MCF 10A (cell line): ENCODE measurements at regions not wholly inside any gene's neighbourhood (a gene's known extent, or its start where the extent isn't known, plus 50 kb on each side); places are given as distances from the start of the nearest gene placed in this dataset.

Source experiments
- BruUV-seq: library from RNA; stranded (reverse); fragments of 400-500 nt; replicated peaks from 2 replicates; lab custom pipeline; 2021; lab: Mats Ljungman, UMichigan
- CTCF ChIA-PET: fragments of 300-600 bp; sonication (Branson Sonifier 250); formaldehyde crosslinking; extraction: SDS; loops from one replicate; lab custom pipeline; 2021; ENCODE audit warnings: antibody characterized with exemption, inconsistent platforms; lab: Yijun Ruan, JAX
- POLR2A ChIA-PET: fragments of 300-600, 350-650 bp; sonication (Branson Sonifier 250); formaldehyde crosslinking; extraction: SDS; loops from one replicate; lab custom pipeline; 2020; ENCODE audit warnings: antibody characterized with exemption, inconsistent platforms; lab: Yijun Ruan, JAX
- DNase-seq: peaks from one replicate; pipeline ENCODE4 v3.0.0-alpha.2; 2018; ENCODE audit not compliant: unreplicated experiment
- H3K27ac Mint-ChIP-seq: one replicate; pipeline ENCODE4 v1.8.0; 2022; ENCODE audit warnings: mild to moderate bottlenecking, low read depth, mixed read lengths; ENCODE audit not compliant: unreplicated experiment
- H3K27me3 Mint-ChIP-seq: one replicate; pipeline ENCODE4 v1.8.0; 2022; ENCODE audit warnings: mixed read lengths; ENCODE audit not compliant: insufficient read depth, unreplicated experiment
- H3K36me3 Mint-ChIP-seq: one replicate; pipeline ENCODE4 v1.8.0; 2022; ENCODE audit warnings: mild to moderate bottlenecking, moderate library complexity, mixed read lengths; ENCODE audit not compliant: insufficient read depth, unreplicated experiment
- H3K4me1 Mint-ChIP-seq: one replicate; pipeline ENCODE4 v1.8.0; 2022; ENCODE audit warnings: mixed read lengths; ENCODE audit not compliant: insufficient read depth, unreplicated experiment
- H3K4me3 Mint-ChIP-seq: one replicate; pipeline ENCODE4 v1.8.0; 2022; ENCODE audit warnings: mild to moderate bottlenecking, moderate library complexity, mixed read lengths; ENCODE audit not compliant: unreplicated experiment
- H3K9me3 Mint-ChIP-seq: one replicate; pipeline ENCODE4 v1.8.0; 2022; ENCODE audit warnings: mixed read lengths; ENCODE audit not compliant: unreplicated experiment
- CTCF ChIP-seq: fragments of 200-600 bp; IDR thresholded peaks from one replicate; pipeline ENCODE4 v1.8.0; 2022; ENCODE audit warnings: antibody characterized with exemption, mild to moderate bottlenecking; ENCODE audit not compliant: unreplicated experiment
- intact Hi-C: fragments of 100-400 bp; cut with micrococcal nuclease; formaldehyde crosslinking; loops from 2 replicates; pipeline ENCODE4 v1.14.1; 2022

GRCh38 chr9:118976160-118976559 is 393.1 kb downstream of the BRINP1 start:
- Mint-ChIP-seq H3K36me3 (no peaks in the 10 kb centered on the region), H3K4me3 (no peak overlapping the region), H3K9me3 (peaks cover 7% of the 10 kb centered on the region), H3K27me3 (no peaks in the 10 kb centered on the region), H3K27ac (no peak overlapping the region), H3K4me1 (no peaks in the 10 kb centered on the region)
- POLR2A ChIA-PET: no interaction called here
- no peak for DNase-seq
- CTCF ChIA-PET: interaction anchor here (0.5 kb wide), 1 partner anchor 1099 kb away, joined by 3 read pairs; no protein-coding TSS in a partner anchor
- TF ChIP-seq CTCF: no peak
- intact Hi-C loops: no loop called here
- no TSS peak for BruUV-seq

- Mint-ChIP-seq H3K4me3 (no peak overlapping the region), H3K27ac (no peak overlapping the region), H3K27me3 (no peaks in the 10 kb centered on the region), H3K36me3 (peaks cover 5% of the 10 kb centered on the region), H3K4me1 (no peaks in the 10 kb centered on the region), H3K9me3 (peaks cover 42% of the 10 kb centered on the region)
- intact Hi-C loops: no loop called here
- ChIA-PET CTCF (interaction anchor here (0.6 kb wide), 1 partner anchor 40 kb away, joined by 3 read pairs; no protein-coding TSS in a partner anchor), POLR2A (no interaction called here)
- no peak for DNase-seq
- BruUV-seq: no TSS peak
- TF ChIP-seq CTCF: no peak
These were observed 384.6 kb downstream of the BRINP1 start for GRCh38 chr9:118984607-118985006.

- Mint-ChIP-seq H3K36me3 (peaks cover 5% of the 10 kb centered on the region), H3K4me3 (no peak overlapping the region), H3K27ac (no peak overlapping the region), H3K4me1 (no peaks in the 10 kb centered on the region), H3K27me3 (no peaks in the 10 kb centered on the region), H3K9me3 (peaks cover 52% of the 10 kb centered on the region)
- no peak for DNase-seq
- no TSS peak for BruUV-seq
- POLR2A ChIA-PET: no interaction called here
- intact Hi-C loops: no loop called here
- CTCF ChIA-PET: no interaction called here
- no peak for TF ChIP-seq CTCF
These were observed 383.4 kb downstream of the BRINP1 start for GRCh38 chr9:118985851-118986250.

- H3K9me3 Mint-ChIP-seq: peaks cover 55% of the 10 kb centered on the region
- H3K4me1 Mint-ChIP-seq: no peaks in the 10 kb centered on the region
- POLR2A ChIA-PET: no interaction called here
- BruUV-seq: no TSS peak
- H3K27ac Mint-ChIP-seq: no peak overlapping the region
- H3K4me3 Mint-ChIP-seq: no peak overlapping the region
- DNase-seq: no peak
- H3K36me3 Mint-ChIP-seq: peaks cover 5% of the 10 kb centered on the region
- H3K27me3 Mint-ChIP-seq: no peaks in the 10 kb centered on the region
- no peak for TF ChIP-seq CTCF
- CTCF ChIA-PET: no interaction called here
- intact Hi-C loops: no loop called here
These were observed 382.1 kb downstream of the BRINP1 start for GRCh38 chr9:118987167-118987566.
